HG02852 (cell line): ENCODE measurements at regions not wholly inside any gene's neighbourhood (a gene's known extent, or its start where the extent isn't known, plus 50 kb on each side); places are given as distances from the start of the nearest gene placed in this dataset.

Experiments
- ATAC-seq: cut with Tn5 transposase; IDR thresholded peaks from one replicate; pipeline ENCODE4 v1.9.1; 2021; ENCODE audit warnings: mild to moderate bottlenecking, moderate library complexity; ENCODE audit not compliant: unreplicated experiment

DNA sequence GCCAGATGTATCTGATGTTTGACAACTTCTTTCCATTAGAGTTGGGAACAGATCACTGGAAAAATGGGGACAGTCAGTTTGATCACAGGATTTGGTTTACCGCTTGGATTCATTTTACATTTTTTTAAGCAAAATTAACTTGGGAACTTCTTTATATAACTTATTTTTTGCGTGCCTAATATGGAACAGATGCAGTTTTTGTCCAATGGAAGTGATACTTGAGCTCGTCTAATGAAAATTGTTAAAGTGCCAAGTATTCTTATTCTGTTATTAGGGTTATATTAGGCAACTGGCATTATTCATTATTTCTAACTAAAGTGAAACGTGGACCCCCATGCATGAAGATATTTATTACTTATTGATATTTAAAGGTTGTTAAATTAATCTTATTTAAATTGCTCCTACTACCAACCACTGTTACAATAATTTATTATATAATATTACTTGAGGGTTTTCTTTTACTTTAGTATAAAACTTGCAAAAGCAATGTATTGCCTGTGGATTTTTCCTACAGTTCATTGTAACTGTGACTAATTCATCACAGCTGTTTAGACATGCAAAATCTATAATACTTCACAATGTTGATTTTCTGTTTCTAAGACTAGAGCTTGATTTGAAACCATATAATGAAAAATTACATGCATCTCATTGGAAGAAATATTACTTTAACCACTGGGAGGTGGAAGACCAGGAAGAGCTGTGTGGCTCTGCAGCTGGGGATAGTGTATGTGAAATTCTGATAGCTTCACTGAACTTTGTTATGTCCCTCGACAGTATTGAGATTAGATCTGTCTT, 787.3 kb upstream of the WWC1 start:
- no peak for ATAC-seq

DNA sequence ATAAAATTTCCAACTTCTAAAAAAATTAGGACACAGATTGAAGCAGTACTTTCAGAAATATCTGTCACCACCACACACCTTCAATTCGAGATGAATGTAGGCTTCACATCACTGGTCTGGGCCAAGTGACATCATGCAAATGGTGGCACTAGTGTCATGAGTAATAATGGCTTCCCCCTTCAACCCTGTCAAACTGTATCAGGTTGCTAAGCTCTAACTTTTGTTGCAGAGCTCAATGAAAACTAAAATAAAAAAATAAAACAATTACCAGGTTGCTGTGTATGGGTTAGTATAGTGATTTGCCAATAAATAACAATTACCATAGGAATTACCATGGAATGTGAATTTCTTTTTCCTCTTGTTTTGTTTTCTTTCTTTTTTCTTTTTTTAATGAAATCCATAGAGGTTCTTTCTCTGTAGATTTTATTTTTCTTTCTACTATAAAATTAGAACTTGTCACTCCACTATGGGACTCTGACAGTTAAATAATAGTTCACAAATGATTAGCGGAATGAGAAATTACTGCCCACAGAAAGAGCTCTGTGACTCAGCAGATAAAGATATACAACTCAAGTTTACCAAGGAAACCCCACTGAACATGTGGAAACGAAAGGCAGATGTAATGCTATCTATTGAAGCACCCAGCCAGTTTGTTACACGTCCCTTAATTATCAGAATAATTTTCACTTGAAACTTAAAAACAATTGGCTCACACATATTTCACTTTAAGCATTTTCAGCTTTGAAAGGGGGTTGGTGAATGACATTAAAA, 783.8 kb upstream of the WWC1 start:
- ATAC-seq: no peak

DNA sequence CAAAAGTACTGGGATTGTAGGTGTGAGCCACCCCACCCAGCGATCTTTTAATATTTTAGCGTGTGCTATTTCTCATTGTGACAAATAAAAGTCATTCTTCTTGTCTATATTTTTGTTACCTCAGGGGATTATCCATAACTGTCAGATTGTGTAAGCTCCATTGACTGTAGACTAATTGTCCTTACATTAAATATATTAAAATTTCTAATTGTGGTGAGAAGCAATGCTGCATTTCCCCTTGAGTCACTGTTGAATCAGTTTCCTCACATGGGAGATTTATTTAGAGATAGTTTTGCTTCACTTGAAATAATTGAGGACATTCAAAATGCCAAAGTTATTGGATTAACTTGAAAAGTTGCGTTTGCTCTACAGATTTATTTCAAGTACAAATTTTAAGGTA, 782.4 kb upstream of the WWC1 start:
- no peak for ATAC-seq

GRCh38 chr5:167511276-167511675, 780.2 kb upstream of the WWC1 start:
- ATAC-seq: no peak

GRCh38 chr5:167512111-167512510, 779.3 kb upstream of the WWC1 start:
- no peak for ATAC-seq

GRCh38 chr5:167513381-167513780, 778.1 kb upstream of the WWC1 start:
- ATAC-seq: no peak

- no peak for ATAC-seq
These were observed 777.0 kb upstream of the WWC1 start for GRCh38 chr5:167514461-167514860.

GRCh38 chr5:167525004-167525403, 766.4 kb upstream of the WWC1 start:
- no peak for ATAC-seq

GRCh38 chr5:167528651-167529050, 762.8 kb upstream of the WWC1 start:
- ATAC-seq: no peak

DNA sequence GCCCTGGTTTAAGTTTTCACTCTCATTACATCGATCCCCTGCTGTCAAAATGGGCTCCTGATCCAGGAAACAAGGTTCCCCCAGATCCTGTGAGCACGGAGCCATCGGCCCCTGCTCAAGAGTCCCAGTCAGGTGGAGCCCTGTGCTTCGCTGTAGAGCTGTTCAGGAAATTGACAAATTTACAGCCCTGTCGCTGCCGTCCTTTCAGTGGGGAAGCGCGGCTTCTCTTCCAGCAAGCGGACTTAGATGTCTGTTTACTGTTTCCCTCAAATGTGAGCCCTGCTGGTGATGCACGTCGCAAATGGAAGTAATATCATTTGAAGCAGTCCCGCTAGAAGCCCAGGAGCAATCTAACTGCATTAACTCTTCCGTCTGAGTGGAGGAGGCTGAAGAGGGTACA, 760.9 kb upstream of the WWC1 start:
- no peak for ATAC-seq

DNA sequence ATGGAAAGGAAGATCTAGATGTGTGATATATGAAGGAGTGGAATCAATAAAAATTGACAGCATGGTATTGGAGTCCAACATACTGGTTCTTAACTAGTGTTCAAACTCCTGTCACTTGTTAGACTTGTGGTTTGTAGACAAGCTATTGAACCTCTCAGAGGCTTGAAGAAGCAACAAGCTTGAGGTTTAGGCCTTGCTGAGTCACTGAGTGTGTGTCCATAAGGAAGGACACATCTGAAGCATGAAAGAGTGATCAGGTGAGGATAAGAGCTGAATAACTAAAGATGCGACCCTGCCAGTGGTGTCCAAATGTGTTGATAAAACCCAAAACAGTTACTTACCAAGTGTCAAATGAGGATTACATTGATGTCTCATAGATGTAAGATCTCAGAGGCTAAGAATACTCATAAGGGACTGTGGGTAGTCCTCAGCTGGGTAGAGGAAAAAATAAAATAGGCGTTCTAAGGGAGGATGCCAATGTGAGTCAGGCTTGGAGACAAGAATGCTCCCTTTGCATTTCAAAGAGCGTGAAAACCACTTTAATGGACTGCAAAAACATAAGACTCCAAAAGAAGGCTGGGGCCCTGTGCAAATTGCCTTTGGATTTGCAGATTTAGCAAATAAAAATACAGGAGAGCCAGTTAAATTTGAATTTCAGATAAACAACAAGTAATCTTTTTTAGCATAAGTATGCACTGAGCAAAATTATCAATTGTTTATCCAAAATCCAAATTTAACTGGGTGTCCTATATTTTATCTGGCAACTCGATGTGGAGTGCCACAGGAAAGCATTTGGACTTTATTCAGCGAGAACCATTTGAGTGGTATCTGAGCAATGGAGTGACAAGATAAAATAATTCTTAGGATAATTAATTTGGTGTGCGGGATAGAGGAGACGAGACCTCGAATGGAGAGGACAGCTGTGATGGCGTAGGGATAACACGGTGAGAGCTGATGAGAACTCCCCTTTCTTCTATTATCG, 757.3 kb upstream of the WWC1 start:
- no peak for ATAC-seq

DNA sequence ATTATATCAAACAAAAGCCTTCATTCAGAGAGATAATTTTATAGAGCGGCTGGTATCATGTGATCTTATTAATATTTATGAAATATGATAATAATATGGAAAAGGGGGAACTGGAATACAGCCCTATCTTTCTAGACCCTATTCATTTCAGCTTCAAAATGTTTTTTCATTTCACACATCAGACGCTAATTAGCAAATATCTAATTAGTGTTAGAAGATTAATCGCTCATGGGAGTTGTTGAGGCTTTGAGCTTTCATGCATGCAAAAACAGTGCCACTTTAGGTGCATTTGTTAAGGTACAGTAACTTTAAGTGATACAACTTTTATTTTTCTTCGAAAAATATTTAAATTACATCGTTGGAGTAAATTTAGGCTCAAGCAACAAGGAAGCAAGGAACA, 751.7 kb upstream of the WWC1 start:
- no peak for ATAC-seq

GRCh38 chr5:167546270-167546669, 745.2 kb upstream of the WWC1 start:
- ATAC-seq: no peak

- ATAC-seq: no peak
These were observed 739.1 kb upstream of the WWC1 start for GRCh38 chr5:167552356-167552755.

GRCh38 chr5:167553511-167553910, 737.9 kb upstream of the WWC1 start:
- ATAC-seq: no peak

GRCh38 chr5:167554564-167555290, 736.7 kb upstream of the WWC1 start:
- ATAC-seq: no peak

DNA sequence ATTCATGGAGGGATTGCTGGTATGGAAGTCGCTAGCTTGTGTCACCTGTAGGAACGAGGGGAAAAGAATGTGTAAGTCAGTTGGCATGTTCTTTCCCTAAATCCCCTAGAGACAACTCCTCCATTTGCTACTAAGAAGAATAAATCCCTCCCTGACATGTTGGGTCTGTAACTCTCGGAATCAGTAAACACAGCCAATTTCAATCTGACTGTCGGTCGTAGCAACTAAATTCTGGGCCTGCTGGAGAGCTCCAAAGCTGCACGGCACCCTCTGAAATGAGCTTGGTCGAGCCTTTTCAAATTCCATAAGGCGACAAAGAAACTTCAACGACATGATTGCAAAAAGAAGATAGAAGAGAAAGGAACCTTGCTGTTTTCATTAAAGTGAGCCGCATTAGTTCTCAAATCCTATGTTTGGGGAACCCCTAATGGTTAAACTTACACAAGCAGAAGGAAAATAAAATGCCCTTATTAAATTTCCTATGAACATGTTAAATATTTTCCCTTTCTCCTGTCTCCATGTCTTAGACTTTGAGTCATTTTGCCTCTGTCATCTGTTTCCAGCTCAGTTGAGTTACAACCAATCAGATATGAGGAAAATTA, 735.8 kb upstream of the WWC1 start:
- ATAC-seq: no peak

GRCh38 chr5:167557359-167557758, 734.1 kb upstream of the WWC1 start:
- ATAC-seq: no peak

- ATAC-seq: no peak
These were observed 729.6 kb upstream of the WWC1 start for GRCh38 chr5:167561796-167562195.

GRCh38 chr5:167564275-167564674, 727.2 kb upstream of the WWC1 start:
- ATAC-seq: no peak
